Esophagus muscularis mucosa (tissue), 4 donors: ENCODE measurements at regions not wholly inside any gene's neighbourhood (a gene's known extent, or its start where the extent isn't known, plus 50 kb on each side); places are given as distances from the start of the nearest gene placed in this dataset.

Experiments
- DNase-seq: peaks from one replicate; pipeline ENCODE4 v3.0.0-alpha.2; 2017; ENCODE audit errors: extremely low spot score
- H3K27ac ChIP-seq, 4 donors: fragments of 200-600 bp; sonication (generic); replicated peaks in 1 of 4; 1 replicate in 3 of 4; 2 replicates in 1 of 4; pipeline ENCODE4 v1.5.1; 2016 to 2019; ENCODE audit warnings: mild to moderate bottlenecking in 1 of 4
- H3K27me3 ChIP-seq, 4 donors: fragments of 200-600 bp; sonication (generic); one replicate each; pipeline versions ENCODE4 v1.5.1 to v1.6.0; 2016 to 2019
- H3K36me3 ChIP-seq, 4 donors: fragments of 200-600 bp; sonication (generic); one replicate each; pipeline ENCODE4 v1.5.1; 2016 to 2019
- H3K4me1 ChIP-seq, 4 donors: fragments of 200-600 bp; sonication (generic); one replicate each; pipeline ENCODE4 v1.5.1; 2016 to 2019
- H3K4me3 ChIP-seq, 4 donors: fragments of 200-600 bp; sonication (generic); 1 replicate in 2 of 4; 2 replicates in 2 of 4; pipeline ENCODE4 v1.5.1; 2016 to 2019; ENCODE audit warnings: mild to moderate bottlenecking in 4 of 4, moderate library complexity in 1 of 4
- H3K9me3 ChIP-seq, 4 donors: fragments of 200-600 bp; sonication (generic); 1 replicate in 3 of 4; 2 replicates in 1 of 4; pipeline ENCODE4 v1.5.1; 2016 to 2019
- CTCF ChIP-seq, 3 experiments: fragments of 200-600 bp in 2 of 3; fragments of 450-650 bp in 1 of 3; sonication (generic) in 2 of 3; IDR thresholded peaks; one replicate each; pipeline ENCODE4 v1.5.1; 2017 to 2019; ENCODE audit warnings: antibody characterized with exemption in 3 of 3, mild to moderate bottlenecking in 2 of 3, moderate library complexity in 1 of 3
- EP300 ChIP-seq: sonication (generic); formaldehyde crosslinking; IDR thresholded peaks from one replicate; pipeline ENCODE4 v1.6.1; 2017; ENCODE audit warnings: antibody characterized with exemption
- POLR2A ChIP-seq: fragments of 450-650 bp; IDR thresholded peaks from one replicate; pipeline ENCODE4 v1.6.1; 2017; ENCODE audit warnings: antibody characterized with exemption, moderate library complexity, mild to moderate bottlenecking, low read depth
- POLR2AphosphoS5 ChIP-seq, 2 donors: sonication (generic); formaldehyde crosslinking; IDR thresholded peaks; one replicate each; pipeline ENCODE4 v1.6.1; 2017; ENCODE audit warnings: antibody characterized with exemption in 2 of 2
- WGBS: methylation state at CpG from one replicate; pipeline ENCODE4 v1.1.5; 2018; 5-methylcytosine and 5-hydroxymethylcytosine counted together
- intact Hi-C: fragments of 100-400 bp; cut with DNase I; formaldehyde crosslinking; loops from one replicate; pipeline ENCODE4 v1.15.1; 2023

DNA sequence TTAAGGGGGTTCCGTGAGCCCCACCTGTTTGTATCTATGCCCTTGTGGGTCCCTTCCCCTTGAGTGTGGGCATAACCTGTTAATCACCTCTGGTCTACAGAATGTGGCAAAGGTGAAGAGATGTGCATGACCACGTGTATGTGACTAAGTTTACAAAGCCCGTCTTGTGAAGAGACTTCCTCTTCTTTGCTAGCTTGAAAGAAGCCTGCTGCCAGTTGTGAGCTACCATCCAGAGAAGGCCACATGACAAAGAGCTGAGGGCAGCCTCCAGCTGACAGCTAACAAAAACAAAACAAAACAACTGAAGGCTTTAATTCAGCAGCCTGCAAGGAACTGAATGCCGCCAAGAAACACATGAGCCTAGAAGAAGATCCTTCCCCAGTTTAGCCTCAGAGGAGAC is 112.0 kb downstream of the AXIN2 start:
- WGBS: 79% methylated on average over 4 of the region's 4 CpGs
- no peak for DNase-seq
- intact Hi-C loops: no loop called here

DNA sequence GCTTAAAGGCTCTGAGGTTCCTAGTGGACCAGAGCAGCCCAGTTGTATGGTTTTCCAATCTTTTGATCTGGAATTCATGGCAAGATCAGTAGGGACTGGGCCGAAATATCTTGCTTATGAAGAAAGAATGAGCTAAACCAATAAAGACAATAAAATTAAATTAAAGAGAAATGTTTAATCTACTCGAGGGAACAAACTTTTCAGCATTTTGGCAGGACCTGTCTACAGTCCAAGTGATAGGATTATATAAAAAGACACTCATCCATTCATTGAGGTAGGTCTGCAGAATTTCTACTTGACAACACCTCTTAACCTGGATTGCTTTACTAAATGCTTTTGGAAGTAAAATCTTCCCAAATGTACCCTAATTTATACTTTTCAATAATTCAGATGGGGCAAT is 113.6 kb downstream of the AXIN2 start:
- WGBS: 13% methylated on average over 2 of the region's 2 CpGs
- Histone ChIP-seq H3K36me3 (no peaks in the 10 kb centered on the region), H3K4me3 (no peak overlapping the region), H3K27me3 (no peaks in the 10 kb centered on the region), H3K4me1 (no peaks in the 10 kb centered on the region), H3K9me3 (no peaks in the 10 kb centered on the region), H3K27ac (no peak overlapping the region)
- no peak for DNase-seq
- TF ChIP-seq POLR2A: no peak
- TF ChIP-seq EP300: no peak
- TF ChIP-seq POLR2AphosphoS5 (IDR thresholded peaks at IDR 0.05): no peak
- no peak for TF ChIP-seq CTCF (IDR thresholded peaks at IDR 0.05)
- intact Hi-C loops: no loop called here

More for the DNA sequence above, 112.0 kb downstream of the AXIN2 start:
- H3K4me1 ChIP-seq: no peaks in the 10 kb centered on the region
- H3K36me3 ChIP-seq: no peaks in the 10 kb centered on the region
- TF ChIP-seq POLR2AphosphoS5 (IDR thresholded peaks at IDR 0.05): no peak
- no peak for TF ChIP-seq CTCF (IDR thresholded peaks at IDR 0.05)
- no peak for TF ChIP-seq EP300
- TF ChIP-seq POLR2A: no peak
- H3K27me3 ChIP-seq: no peaks in the 10 kb centered on the region
- H3K4me3 ChIP-seq: no peak overlapping the region
- H3K27ac ChIP-seq: no peak overlapping the region
- no peaks in the 10 kb centered on the region for H3K9me3 ChIP-seq

GRCh38 chr17:65446838-65447526 is 114.5 kb downstream of the AXIN2 start:
- Histone ChIP-seq H3K4me3 (no peak overlapping the region), H3K36me3 (no peaks in the 10 kb centered on the region), H3K4me1 (no peaks in the 10 kb centered on the region), H3K27me3 (no peaks in the 10 kb centered on the region), H3K9me3 (no peaks in the 10 kb centered on the region), H3K27ac (no peak overlapping the region)
- DNase-seq: no peak
- intact Hi-C loops: no loop called here
- WGBS: 81% methylated on average over 6 of the region's 6 CpGs
- no peak for TF ChIP-seq EP300
- no peak for TF ChIP-seq POLR2A
- TF ChIP-seq CTCF (IDR thresholded peaks at IDR 0.05): no peak
- TF ChIP-seq POLR2AphosphoS5 (IDR thresholded peaks at IDR 0.05): no peak

DNA sequence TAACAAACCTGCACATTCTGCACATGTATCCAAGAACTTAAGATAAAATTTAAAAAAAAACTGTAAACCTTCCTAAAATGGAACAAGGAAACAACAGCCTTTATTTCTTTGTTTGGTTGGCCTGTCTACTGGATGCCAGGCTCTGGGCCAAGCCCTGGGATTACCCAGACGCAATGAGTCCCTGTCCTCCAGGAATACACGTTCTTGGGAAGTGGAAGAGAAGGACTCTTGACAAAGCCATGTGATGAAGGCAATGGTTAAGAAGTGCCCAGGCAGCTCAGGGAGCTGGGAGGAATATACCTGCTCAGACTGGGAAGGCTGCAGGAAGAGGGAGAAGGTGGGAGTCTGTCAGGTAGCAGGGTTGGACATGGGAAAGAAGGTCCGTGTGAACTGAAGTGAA is 115.4 kb downstream of the AXIN2 start:
- no peak for DNase-seq
- Histone ChIP-seq H3K27ac (no peak overlapping the region), H3K36me3 (no peaks in the 10 kb centered on the region), H3K9me3 (no peaks in the 10 kb centered on the region), H3K4me3 (no peak overlapping the region), H3K4me1 (no peaks in the 10 kb centered on the region), H3K27me3 (no peaks in the 10 kb centered on the region)
- intact Hi-C loops: no loop called here
- WGBS: 72% methylated on average over 3 of the region's 3 CpGs
- TF ChIP-seq POLR2A (no peak), EP300 (no peak), CTCF (IDR thresholded peaks at IDR 0.05) (no peak), POLR2AphosphoS5 (IDR thresholded peaks at IDR 0.05) (no peak)

DNA sequence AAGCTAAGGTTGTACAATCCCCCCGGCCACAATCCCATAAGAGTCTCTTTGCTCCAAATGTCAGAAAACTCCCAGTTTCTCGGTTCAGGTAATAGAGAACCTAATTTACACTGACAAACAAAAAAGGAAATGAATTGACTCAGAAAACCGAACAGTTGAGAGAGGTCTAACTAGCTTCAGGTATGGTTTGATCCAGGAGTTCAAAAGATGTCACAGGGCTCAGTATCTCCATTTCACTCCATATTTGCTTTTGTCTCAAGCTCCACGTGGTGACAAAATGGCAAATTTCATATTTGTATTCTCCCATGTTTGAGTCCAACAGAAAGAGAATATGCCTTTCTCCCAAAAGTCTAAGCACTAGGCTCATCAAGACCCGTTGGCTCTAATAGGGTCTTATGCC is 117.4 kb downstream of the AXIN2 start:
- no peak for DNase-seq
- TF ChIP-seq POLR2AphosphoS5 (IDR thresholded peaks at IDR 0.05): no peak
- TF ChIP-seq POLR2A: no peak
- no peak for TF ChIP-seq EP300
- TF ChIP-seq CTCF (IDR thresholded peaks at IDR 0.05): no peak
- no peak overlapping the region for H3K4me3 ChIP-seq

More for the DNA sequence above, 117.4 kb downstream of the AXIN2 start:
- intact Hi-C loops: no loop called here
- 89% methylated on average over 5 of the region's 5 CpGs for WGBS
- no peaks in the 10 kb centered on the region for H3K36me3 ChIP-seq
- H3K4me1 ChIP-seq: no peaks in the 10 kb centered on the region
- no peaks in the 10 kb centered on the region for H3K27me3 ChIP-seq
- no peaks in the 10 kb centered on the region for H3K9me3 ChIP-seq
- H3K27ac ChIP-seq: no peak overlapping the region
